IPS-18c (cell line): ENCODE measurements at regions not wholly inside any gene's neighbourhood (a gene's known extent, or its start where the extent isn't known, plus 50 kb on each side); places are given as distances from the start of the nearest gene placed in this dataset.
"Not testable (repeated sequence)": the region's sequence is repeated elsewhere in the genome, so short reads cannot be mapped to it uniquely, and the experiment has no call there.

Experiments used
- H3K4me3 ChIP-seq: 2 replicates; pipeline ENCODE4 v1.7.0; 2013; ENCODE audit warnings: low read depth, mild to moderate bottlenecking, low read length, moderate library complexity; ENCODE audit not compliant: insufficient read depth
- H3K9me3 ChIP-seq: one replicate; pipeline ENCODE4 v1.6.1; 2013; ENCODE audit warnings: mild to moderate bottlenecking, low read length, moderate library complexity; ENCODE audit not compliant: control insufficient read depth, insufficient read depth

- H3K9me3 ChIP-seq, result no peaks in the 10 kb centered on the region
- no peak overlapping the region for H3K4me3 ChIP-seq
Observed at GRCh38 chr9:85487872-85488271, 253.9 kb downstream of the AGTPBP1 start.

GRCh38 chr9:85484235-85484634 is 257.5 kb downstream of the AGTPBP1 start:
- Histone ChIP-seq H3K9me3 (no peaks in the 10 kb centered on the region), H3K4me3 (no peak overlapping the region)

- Histone ChIP-seq H3K4me3 (no peak overlapping the region), H3K9me3 (no peaks in the 10 kb centered on the region)
Observed at GRCh38 chr9:85483208-85483607, 258.5 kb downstream of the AGTPBP1 start.

GRCh38 chr9:85479305-85479704 is 262.4 kb downstream of the AGTPBP1 start:
- Histone ChIP-seq H3K4me3 (no peak overlapping the region), H3K9me3 (peaks cover 15% of the 10 kb centered on the region)

- H3K4me3 ChIP-seq, result no peak overlapping the region
- H3K9me3 ChIP-seq, result peaks cover 15% of the 10 kb centered on the region
Observed at GRCh38 chr9:85478847-85479246, 262.9 kb downstream of the AGTPBP1 start.

GRCh38 chr9:85474896-85475295 is 266.9 kb downstream of the AGTPBP1 start:
- not testable (repeated sequence) for H3K4me3 ChIP-seq
- peaks cover 15% of the 10 kb centered on the region for H3K9me3 ChIP-seq

- peaks cover 15% of the 10 kb centered on the region for H3K9me3 ChIP-seq
- no peak overlapping the region for H3K4me3 ChIP-seq
Observed at GRCh38 chr9:85471791-85472190, 270.0 kb downstream of the AGTPBP1 start.

GRCh38 chr9:85469041-85469440 is 272.7 kb downstream of the AGTPBP1 start:
- no peaks in the 10 kb centered on the region for H3K9me3 ChIP-seq
- no peak overlapping the region for H3K4me3 ChIP-seq

- H3K9me3 ChIP-seq, result no peaks in the 10 kb centered on the region
- H3K4me3 ChIP-seq, result no peak overlapping the region
Observed at GRCh38 chr9:85466834-85467233, 274.9 kb downstream of the AGTPBP1 start.

- H3K4me3 ChIP-seq, H3K9me3 ChIP-seq: not testable (repeated sequence)
Observed at GRCh38 chr9:85458114-85458864, 283.5 kb downstream of the AGTPBP1 start.

- H3K9me3 ChIP-seq, result no peaks in the 10 kb centered on the region
- H3K4me3 ChIP-seq, result no peak overlapping the region
Observed at GRCh38 chr9:85453850-85454249, 287.9 kb downstream of the AGTPBP1 start.

- no peaks in the 10 kb centered on the region for H3K9me3 ChIP-seq
- no peak overlapping the region for H3K4me3 ChIP-seq
Observed at GRCh38 chr9:85452841-85453240, 288.9 kb downstream of the AGTPBP1 start.

- no peak overlapping the region for H3K4me3 ChIP-seq
- H3K9me3 ChIP-seq, result no peaks in the 10 kb centered on the region
Observed at GRCh38 chr9:85451680-85452079, 290.1 kb downstream of the AGTPBP1 start.

GRCh38 chr9:85445887-85446286 is 295.9 kb downstream of the AGTPBP1 start:
- no peaks in the 10 kb centered on the region for H3K9me3 ChIP-seq

GRCh38 chr9:85444243-85444642 is 297.5 kb downstream of the AGTPBP1 start:
- no peaks in the 10 kb centered on the region for H3K9me3 ChIP-seq
- H3K4me3 ChIP-seq, result no peak overlapping the region

More at GRCh38 chr9:85445887-85446286, 295.9 kb downstream of the AGTPBP1 start:
- no peak overlapping the region for H3K4me3 ChIP-seq

GRCh38 chr9:85443190-85443598 is 298.6 kb downstream of the AGTPBP1 start:
- Histone ChIP-seq H3K4me3 (no peak overlapping the region), H3K9me3 (no peaks in the 10 kb centered on the region)

GRCh38 chr9:85439791-85440190 is 302.0 kb downstream of the AGTPBP1 start:
- H3K9me3 ChIP-seq, result no peaks in the 10 kb centered on the region
- no peak overlapping the region for H3K4me3 ChIP-seq

GRCh38 chr9:85433956-85434355 is 307.8 kb downstream of the AGTPBP1 start:
- not testable (repeated sequence) for H3K9me3 ChIP-seq, H3K4me3 ChIP-seq

- not testable (repeated sequence) for H3K9me3 ChIP-seq, H3K4me3 ChIP-seq
Observed at GRCh38 chr9:85433551-85433950, 308.2 kb downstream of the AGTPBP1 start.
